Non-pigmented ciliary epithelial cell (primary cell): ENCODE measurements at regions not wholly inside any gene's neighbourhood (a gene's known extent, or its start where the extent isn't known, plus 50 kb on each side); places are given as distances from the start of the nearest gene placed in this dataset.

Experiments
- DNase-seq: peaks from one replicate; pipeline ENCODE4 v3.0.0-alpha.2; 2010; ENCODE audit warnings: low read depth

DNA sequence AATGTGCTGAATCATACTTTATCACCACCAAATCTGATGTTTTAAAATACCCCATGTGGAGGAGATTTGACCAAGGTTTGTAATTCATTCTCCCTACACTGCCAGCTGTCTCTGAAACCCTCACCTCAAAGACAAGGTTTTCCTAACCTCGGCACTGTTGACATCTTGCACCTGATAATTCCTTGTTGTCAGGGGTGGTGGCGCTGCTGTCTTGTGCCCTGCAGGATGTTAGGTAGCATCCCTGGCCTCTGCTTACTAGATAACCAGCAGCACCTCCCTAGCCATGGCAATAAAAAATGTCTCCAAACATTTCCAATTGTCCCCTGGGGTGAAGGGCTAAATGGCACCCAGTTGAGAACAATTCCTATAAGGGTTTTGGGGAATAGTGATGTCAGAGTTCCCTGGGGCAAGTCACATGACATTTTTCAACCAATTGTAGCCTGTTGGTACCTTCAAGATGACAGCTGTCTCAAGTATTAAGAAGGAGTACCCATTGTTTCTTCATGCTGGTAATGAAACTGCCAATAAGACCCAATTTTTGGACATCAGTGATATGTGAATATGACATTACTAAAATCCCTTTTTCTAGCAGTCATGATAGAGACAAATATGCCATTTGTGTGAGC, 160.6 kb upstream of the PLCXD3 start:
- no peak for DNase-seq

DNA sequence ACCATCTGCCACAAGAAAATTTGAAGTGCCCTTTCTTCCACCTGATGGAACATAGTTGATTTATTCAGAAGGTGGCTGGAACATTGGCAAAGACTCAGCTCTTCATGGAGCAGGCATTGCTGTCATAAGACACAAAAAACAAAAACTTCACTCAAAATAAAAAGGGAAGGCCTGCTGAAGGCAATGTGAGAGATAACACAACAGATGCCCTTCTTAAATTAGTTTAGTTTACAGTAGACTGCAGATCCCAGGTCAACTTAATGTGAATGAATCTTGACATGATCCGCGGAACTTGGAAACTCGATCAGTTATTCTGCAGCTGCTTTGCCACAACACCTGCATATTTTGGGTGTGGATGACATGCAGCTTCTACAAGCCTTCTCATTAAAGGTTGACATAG, 159.8 kb upstream of the PLCXD3 start:
- DNase-seq, result no peak

DNA sequence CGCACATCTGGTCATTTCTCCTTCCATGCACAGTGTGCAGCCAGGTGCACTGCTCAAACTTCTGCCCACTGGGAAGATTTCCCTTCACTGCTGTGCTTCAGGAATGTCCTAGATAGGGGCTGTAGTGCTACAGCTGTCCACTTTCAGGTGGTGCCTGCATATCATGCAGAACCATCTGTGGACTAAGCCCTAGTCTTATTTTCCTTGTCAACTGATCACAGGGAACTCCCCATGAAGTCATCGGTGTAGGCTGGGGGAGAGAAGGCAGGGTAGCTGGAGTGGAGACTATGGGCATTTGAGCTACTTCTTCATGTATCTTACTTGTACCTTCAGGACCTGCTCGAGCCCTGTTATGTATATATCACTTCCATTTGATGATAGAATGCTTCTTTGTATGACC, 150.9 kb upstream of the PLCXD3 start:
- no peak for DNase-seq

DNA sequence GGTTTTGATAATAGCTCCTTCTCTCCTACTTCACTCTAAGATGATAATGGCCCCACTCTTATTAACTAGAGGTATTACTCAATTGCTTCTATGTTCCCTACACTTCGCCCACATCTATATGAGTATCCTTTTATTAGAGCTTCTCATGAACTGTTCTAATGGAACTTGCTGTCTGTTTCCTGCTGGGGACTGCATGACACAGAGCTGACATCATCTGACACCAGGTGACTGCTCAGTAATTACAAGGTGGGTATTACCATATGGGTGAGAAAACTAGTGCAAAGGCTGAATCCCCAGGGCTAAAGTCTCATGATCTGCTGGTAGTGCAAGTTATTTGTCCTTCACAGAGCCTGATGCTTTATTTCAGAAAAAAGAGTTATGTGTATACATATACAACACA, 146.2 kb upstream of the PLCXD3 start:
- no peak for DNase-seq

DNA sequence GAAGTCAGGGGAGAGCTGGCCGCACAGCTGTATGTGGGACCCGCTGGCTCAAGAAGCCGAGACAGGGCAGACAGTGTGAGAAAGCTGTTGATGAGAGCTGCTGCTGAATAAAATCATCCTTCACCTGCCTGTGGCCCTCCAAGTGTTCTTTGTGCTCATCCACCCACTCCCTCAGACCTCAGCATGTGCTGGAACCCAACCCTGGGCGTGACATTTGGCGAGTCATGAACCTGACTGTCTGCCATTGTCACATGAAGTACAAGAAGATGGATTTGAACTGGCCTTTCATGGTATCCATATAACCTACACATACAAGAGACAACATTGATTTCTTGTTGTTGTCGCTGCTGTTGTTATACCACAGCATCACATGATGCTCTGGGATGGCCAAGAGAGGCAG, 139.7 kb upstream of the PLCXD3 start:
- DNase-seq, result no peak

DNA sequence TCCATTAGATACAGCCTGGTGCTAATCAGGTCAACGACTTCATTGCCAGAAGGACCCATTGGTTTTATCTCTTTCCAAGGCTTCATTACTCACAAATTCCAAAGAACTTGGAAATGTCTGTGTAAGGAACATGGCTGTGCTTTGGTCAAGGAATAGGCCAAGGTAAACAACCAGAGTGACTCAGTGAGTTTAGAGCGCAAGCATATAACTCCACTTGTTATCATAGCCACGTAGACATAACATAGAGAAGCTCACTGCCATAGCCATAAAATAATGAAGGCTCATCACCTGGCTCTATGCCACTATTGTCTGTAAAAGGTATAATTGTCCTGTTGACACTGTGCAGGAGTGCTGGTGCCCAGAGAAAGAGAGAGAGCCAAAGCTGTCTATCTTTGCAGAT, 139.3 kb upstream of the PLCXD3 start:
- DNase-seq, result peak; percentile 11

DNA sequence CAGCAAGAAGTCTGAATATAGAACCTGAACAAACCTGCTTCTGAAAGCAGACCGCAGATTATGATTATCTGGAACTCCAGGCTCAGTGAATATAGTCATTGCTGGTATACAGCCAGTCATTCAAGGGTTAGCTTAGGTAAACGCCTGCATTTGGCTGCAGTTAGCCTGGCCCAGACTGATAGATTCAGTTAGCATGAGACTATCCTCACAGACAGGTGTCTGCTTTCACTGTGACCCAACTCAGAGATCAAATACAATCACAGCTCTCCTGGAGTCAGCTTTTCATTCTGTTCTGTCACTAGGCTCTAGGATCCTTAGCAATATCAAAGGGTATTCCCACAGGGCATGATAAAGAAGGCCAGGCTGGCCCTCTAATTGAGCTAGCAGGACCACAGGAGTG, 138.6 kb upstream of the PLCXD3 start:
- DNase-seq, result no peak

DNA sequence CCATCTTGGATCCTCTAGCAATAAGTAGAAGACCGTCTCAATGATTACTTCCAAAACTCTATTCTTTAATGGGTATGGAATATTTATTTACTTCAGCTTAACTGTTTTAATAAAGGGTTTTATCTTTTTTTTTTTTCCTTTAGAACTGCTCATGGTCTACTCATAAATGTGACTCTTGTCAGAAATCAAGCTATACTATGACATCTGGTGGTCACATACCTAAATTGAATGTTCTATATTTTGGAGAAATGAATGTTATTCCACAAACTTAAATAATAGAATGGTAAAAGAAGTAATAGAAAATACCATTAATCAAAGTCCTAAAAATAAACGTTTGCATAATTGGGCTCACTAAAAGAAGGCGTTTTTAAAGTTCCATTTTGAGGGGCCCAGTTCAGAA, 131.2 kb upstream of the PLCXD3 start:
- DNase-seq, result no peak

DNA sequence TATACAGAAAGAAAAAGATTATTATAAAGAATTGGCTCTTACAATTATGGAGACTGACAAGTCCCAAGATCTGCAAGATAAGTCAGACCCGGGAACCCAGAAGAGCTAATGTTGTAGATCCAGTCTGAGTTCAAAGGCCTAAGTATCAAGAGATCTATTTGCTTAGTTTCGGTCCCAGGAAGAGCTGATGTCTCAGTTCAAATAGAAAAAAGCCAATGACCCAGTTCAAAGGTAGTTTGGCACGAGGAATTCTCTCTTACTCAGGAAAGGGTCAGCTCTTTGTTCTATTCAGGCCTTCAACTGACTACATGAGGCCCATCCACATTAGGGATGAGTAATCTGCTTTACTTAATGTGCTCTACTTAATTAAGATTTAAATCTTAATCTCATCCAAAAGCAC, 128.3 kb upstream of the PLCXD3 start:
- no peak for DNase-seq

DNA sequence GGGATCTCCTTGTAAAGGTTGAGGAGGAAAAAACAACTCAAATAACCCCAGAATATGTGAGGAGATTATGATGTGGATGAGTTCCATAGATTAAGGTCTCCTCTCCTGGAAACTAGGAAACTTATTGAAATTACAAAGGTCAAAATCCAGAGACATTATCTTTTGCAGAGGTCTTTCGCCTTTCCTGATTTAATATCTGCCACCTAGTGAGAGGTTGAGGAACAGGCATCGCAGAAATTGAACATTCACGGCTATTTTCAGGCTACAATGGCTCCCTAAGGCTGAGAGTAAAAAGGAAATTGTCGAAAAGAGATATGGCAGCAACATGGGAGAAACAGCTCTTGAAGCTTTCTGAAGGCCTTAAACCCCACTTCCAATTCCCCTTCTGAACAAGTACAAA, 127.5 kb upstream of the PLCXD3 start:
- DNase-seq, result no peak

DNA sequence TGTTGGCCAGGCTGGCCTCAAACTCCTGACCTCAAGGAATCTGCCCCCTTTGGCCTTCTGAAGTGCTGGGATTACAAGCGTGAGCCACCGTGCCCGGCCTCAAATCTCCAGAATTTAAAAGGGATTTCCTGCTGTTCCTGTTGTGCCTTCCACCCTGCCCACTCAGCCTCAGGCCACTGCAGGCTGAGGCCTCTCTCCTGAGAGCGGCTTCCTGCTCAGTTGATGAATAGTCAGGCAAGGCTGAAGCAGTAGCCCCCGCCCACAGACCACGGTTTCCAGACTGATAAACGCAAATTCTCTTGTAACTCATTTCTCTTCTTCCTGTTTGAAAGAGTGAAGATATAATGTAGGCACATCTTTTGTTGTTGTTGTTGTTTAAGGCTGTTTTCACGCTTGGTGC, 127.0 kb upstream of the PLCXD3 start:
- no peak for DNase-seq

DNA sequence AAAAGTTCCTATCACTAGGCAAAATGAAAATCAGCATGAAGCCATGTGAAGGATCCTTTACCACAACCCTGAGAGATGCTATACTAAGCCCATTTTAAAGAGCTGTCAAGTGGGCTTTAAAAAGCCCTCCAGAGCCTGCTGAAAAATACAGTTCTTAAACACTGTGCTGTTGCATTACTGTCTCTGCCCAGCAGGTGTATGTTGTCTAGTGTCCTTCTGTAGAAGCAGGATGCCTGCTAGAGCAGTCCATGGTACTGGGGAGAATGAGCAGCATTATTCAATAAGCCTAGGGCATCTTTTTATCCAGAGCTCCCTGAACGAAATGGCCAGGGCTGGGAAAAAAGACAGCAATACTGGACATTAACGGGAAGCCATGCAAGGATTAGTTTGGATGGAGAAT, 126.2 kb upstream of the PLCXD3 start:
- peak; percentile 6 for DNase-seq

DNA sequence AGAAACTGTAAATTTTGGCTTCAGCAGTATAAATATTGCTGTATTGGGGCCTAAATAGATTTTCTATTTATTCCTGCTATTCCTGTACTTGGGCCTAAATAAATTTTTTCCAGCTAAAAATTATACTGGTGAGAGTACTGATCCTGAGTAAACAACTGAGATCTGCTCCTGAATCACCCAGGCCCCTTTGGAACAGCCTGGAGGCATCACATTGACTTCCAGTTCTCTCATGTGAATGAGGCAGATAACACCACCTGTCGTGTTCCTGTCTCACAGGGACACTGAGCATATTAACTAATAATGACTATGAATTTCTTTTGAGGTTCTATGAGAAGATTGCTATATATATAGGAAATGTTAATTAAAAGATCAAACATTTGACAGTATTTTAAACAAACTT, 119.5 kb upstream of the PLCXD3 start:
- DNase-seq, result no peak

DNA sequence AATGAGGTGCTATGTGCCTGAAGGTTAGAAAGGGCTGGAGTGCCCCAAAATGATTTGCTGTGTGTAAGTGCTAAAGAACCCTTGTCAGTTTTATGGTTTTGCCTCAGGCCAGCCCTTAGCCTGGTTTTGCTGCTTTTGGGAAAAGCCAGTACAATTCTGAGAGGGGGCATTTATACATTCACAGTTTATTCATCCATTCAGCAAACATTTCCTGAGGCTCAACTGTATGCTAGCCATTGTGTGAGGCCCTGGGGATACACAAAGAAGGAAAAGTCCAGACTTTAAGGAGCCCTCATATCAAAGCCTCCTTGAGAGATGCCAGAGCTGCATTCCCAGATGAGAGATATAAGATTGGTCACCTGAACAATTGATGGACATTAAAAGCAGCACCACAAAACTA, 115.2 kb upstream of the PLCXD3 start:
- no peak for DNase-seq

DNA sequence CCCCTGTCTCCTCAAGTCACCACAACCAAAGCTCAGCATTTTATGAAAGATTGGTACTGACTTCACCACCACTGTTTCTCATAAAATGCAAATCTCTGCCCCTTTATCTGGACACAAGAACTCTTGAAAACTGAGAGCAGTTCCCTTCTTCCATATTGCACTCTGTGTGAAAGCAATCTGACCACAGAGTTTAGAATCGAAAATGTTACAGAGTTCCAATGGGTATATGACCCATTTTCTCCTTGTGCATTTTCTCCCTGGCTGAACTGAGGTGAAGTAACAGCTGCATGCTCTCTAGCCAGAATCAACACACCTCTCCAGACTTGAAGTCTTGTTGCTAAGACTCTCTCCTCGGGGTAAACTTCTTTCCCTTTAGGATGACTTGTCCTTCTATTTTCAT, 111.0 kb upstream of the PLCXD3 start:
- no peak for DNase-seq

DNA sequence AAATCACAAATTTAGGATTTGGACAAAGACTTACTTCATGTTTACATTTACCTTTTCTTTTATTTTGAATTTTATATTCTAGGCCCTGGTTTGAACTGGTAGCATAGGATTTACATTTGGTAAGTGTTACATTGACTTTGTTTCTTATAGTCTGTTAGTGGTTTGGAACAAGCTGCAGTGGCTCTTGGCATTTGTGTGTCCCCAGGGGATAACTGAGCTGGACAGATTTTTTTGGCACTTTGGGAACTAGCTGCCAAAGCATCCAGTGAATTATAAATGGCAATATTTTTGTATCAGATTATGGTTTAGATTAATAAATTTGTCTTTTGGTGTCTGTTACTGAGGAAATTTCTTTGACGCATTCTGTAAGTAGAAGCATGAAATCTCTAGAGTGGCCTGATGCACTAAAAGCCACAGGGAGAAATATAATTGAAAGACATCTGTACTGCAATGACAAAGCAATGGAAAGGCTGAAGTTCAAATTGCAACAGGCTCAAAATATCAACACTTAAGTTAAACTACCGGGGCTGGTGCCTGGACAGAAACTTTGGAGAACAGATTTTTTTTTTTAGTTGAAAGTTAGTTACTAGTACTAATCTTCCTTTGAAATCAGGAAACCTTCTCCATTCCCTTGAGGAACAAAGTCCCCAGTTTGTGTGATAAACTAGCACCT, 107.6 kb upstream of the PLCXD3 start:
- no peak for DNase-seq

DNA sequence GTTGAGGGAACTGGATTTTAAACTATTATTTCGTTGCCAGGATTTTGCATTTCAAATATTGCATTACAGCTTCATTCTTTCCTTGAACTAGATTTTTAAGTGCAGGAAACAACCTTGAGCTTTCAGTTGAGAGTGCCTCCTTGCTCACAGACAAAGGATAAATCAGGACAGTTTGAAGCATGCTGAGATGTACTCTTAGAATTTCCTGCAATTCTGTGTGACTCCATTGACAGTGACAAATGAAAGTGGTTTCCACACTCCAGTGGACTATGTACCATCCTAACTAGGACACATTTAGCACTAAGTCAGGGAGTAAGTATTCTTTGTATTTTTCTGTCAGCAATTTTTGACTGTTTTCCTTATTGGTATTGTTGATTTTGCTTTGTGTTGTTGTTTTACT, 100.0 kb upstream of the PLCXD3 start:
- DNase-seq, result no peak

DNA sequence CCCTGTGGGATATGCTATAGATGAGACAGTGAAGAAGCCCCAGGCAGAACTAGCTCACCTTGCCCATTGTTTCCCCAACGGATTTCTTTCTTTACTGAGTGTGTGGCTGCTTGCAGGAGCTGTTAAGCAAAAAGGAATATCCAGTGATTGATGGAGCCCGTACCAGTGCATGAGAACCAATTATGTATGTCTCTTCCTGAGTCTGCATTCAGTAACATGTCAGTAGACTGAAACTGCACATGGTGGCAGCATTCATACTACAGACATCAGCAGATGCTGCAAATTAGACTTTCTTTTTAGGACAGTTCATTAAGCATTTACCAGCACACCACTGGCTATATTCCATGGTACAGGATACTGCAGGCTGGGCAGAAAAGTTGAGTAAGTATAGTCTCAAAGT, 90.3 kb upstream of the PLCXD3 start:
- no peak for DNase-seq

DNA sequence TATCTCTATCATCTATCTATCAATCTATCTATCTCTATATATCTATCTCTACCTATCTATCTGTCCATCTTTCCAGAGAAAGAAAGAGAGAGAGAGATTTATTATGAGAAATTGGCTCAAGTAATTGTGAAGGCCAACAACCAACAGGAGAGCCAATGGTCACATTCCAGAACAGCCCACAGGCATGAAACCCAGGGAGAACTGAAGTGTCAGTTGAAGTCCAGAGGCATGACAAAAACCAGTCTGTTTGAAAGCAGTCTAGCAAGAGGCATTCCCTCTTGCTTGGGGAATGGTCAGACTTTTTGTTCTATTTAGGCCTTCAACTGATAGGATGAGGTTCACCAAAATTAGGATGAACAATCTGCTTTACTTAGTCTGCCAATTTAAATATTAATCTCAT, 87.6 kb upstream of the PLCXD3 start:
- peak; percentile 3 for DNase-seq

DNA sequence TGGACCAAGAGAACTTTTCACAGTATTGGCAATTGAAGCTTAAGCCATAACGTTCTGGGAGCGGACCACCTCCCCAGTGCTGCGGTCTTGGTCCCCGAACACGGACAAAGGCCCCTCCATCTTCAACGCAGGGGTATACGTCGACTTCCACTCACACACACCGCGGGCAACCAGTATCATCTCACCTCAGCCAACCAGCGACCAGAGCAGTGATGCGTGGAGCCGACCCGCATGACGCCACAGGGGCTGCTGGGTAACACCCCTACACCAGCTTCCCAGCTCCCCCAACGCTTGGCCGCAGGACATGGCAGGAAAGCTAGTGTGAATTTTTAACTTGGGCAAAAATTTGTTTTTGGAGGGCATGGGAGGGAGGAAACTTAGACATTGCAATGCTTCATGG, 77.3 kb upstream of the PLCXD3 start:
- DNase-seq, result no peak

DNA sequence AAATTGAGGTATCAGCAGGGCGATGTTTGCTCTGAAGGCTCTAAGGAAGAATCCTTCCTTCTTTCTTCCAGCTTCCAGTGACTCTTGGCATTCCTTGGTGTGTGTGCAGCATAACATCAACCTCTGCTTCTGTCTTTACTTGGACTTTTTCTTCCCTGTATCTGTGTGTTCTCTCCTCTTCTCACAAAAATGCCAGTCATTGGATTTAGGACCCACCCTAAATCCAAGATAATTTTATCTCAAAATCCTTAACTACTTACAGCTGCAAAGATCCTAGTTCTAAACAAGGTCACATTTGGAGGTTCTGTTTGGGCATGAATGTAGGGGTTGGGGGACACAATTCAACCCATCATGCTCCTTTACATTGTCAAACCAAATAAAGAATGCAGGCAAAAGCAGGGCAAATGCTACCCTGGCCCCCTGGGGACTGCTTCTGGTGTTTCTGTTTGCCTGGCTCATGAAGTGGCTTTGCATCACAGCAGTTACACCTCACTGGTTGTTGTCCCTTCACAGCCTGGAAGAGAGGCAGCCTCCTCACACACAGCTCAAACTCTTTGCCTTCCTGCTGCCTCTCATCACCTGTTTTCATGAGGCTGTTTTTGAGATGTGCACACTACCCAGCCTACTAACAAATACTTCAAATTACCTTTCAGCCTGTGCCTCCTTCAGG, 64.8 kb upstream of the PLCXD3 start:
- DNase-seq, result no peak

DNA sequence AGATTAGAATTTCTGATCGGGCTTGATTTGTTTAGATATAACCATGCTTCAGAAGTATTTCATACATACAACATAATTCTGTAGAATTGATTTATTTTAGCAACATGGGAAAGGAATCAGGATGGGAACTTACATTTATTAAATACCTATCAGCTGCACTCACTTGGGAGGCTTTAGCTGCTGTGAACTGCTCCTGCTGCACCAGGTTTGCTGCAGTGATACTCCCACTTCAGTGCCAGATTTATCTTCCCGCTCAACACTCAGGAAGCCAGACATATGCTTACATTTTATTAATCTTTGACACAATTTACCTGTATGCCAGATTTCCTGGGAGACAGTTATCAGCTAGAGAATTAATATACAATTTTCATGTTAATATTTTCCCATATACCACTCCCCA, 64.0 kb upstream of the PLCXD3 start:
- no peak for DNase-seq
